WTC11 (cell line): ENCODE measurements at regions not wholly inside any gene's neighbourhood (a gene's known extent, or its start where the extent isn't known, plus 50 kb on each side); places are given as distances from the start of the nearest gene placed in this dataset.

Source experiments
- ATAC-seq: fragments of 200-7000 bp; cut with Tn5 transposase; 2 replicates; pipeline ENCODE4 v1.10.0; 2021; ENCODE audit warnings: mild to moderate bottlenecking, moderate library complexity
- CTCF ChIA-PET: fragments of 300-600 bp; sonication (Branson Sonifier 250); formaldehyde crosslinking; loops from one replicate; lab custom pipeline; 2021; ENCODE audit warnings: antibody characterized with exemption; lab: Charles Lee
- POLR2A ChIA-PET: fragments of 350-600 bp; sonication (Branson Sonifier 250); formaldehyde crosslinking; loops from one replicate; lab custom pipeline; 2021; ENCODE audit warnings: antibody characterized with exemption; lab: Charles Lee
- DNase-seq: peaks from one replicate; pipeline ENCODE4 v3.0.0; 2021; ENCODE audit warnings: low spot score
- H3K27ac Mint-ChIP-seq: 2 replicates; pipeline ENCODE4 v1.8.0; 2021; ENCODE audit warnings: mixed read lengths
- H3K27me3 Mint-ChIP-seq: 2 replicates; pipeline ENCODE4 v1.8.0; 2021; ENCODE audit warnings: low read depth, mild to moderate bottlenecking, moderate library complexity, mixed read lengths
- H3K36me3 Mint-ChIP-seq: 2 replicates; pipeline ENCODE4 v1.8.0; 2021; ENCODE audit warnings: mixed read lengths
- H3K4me1 Mint-ChIP-seq: 2 replicates; pipeline ENCODE4 v1.8.0; 2022; ENCODE audit warnings: mixed read lengths
- H3K4me3 Mint-ChIP-seq: 2 replicates; pipeline ENCODE4 v1.8.0; 2021; ENCODE audit warnings: mild to moderate bottlenecking, moderate library complexity, mixed read lengths
- H3K9me3 Mint-ChIP-seq: 2 replicates; pipeline ENCODE4 v1.8.0; 2021; ENCODE audit warnings: mixed read lengths
- CBFB ChIP-seq: sonication (generic); formaldehyde crosslinking; IDR thresholded peaks from 2 replicates; pipeline ENCODE4 v1.8.1; 2022; ENCODE audit warnings: mild to moderate bottlenecking, low read depth, missing genetic modification reagents
- CREM ChIP-seq: sonication (generic); formaldehyde crosslinking; IDR thresholded peaks from 2 replicates; pipeline ENCODE4 v1.8.1; 2022; ENCODE audit warnings: mild to moderate bottlenecking, missing genetic modification reagents, moderate library complexity
- FOXJ3 ChIP-seq: sonication (generic); formaldehyde crosslinking; IDR thresholded peaks from 2 replicates; pipeline ENCODE4 v1.9.0; 2021; ENCODE audit warnings: missing genetic modification reagents, mild to moderate bottlenecking, borderline replicate concordance
- FOXP1 ChIP-seq: sonication (generic); formaldehyde crosslinking; IDR thresholded peaks from 2 replicates; pipeline ENCODE4 v1.8.0; 2022; ENCODE audit warnings: missing genetic modification reagents, mild to moderate bottlenecking, moderate library complexity, borderline replicate concordance
- GRHL2 ChIP-seq: fragments of 250-450 bp; sonication (Bioruptor Pico); IDR thresholded peaks from 2 replicates; pipeline ENCODE4 v1.8.0; 2022; ENCODE audit warnings: mild to moderate bottlenecking, moderate library complexity; ENCODE audit not compliant: insufficient replicate concordance, severe bottlenecking
- GTF2I ChIP-seq: fragments of 250-450 bp; sonication (Bioruptor Pico); conservative IDR thresholded peaks from 2 replicates; pipeline ENCODE4 v1.4.0; 2021; ENCODE audit warnings: mild to moderate bottlenecking
- HMGA2 ChIP-seq: fragments of 250-450 bp; sonication (Bioruptor Pico); IDR thresholded peaks from 2 replicates; pipeline ENCODE4 v1.4.0; 2021; ENCODE audit warnings: mild to moderate bottlenecking, moderate library complexity
- JAZF1 ChIP-seq: fragments of 250-450 bp; sonication (Bioruptor Pico); IDR thresholded peaks from 2 replicates; pipeline ENCODE4 v1.9.0; 2021; ENCODE audit warnings: moderate library complexity, mild to moderate bottlenecking, inconsistent platforms
- KAT7 ChIP-seq: sonication (generic); formaldehyde crosslinking; IDR thresholded peaks from 2 replicates; pipeline ENCODE4 v1.8.1; 2023; ENCODE audit warnings: missing genetic modification reagents, mild to moderate bottlenecking, borderline replicate concordance
- NR3C1 ChIP-seq: sonication (generic); formaldehyde crosslinking; conservative IDR thresholded peaks from 2 replicates; pipeline ENCODE4 v1.8.1; 2023; ENCODE audit warnings: low read depth, mild to moderate bottlenecking, missing genetic modification reagents
- PRRX2 ChIP-seq: fragments of 250-450 bp; sonication (Bioruptor Pico); IDR thresholded peaks from 2 replicates; pipeline ENCODE4 v1.8.0; 2021; ENCODE audit warnings: mild to moderate bottlenecking
- RELA ChIP-seq: sonication (generic); formaldehyde crosslinking; IDR thresholded peaks from 2 replicates; pipeline ENCODE4 v1.8.1; 2022; ENCODE audit warnings: missing genetic modification reagents, mild to moderate bottlenecking, borderline replicate concordance
- RORB ChIP-seq: fragments of 250-450 bp; sonication (Bioruptor Pico); IDR thresholded peaks from 2 replicates; pipeline ENCODE4 v1.9.0; 2021; ENCODE audit warnings: mild to moderate bottlenecking
- SMAD4 ChIP-seq: sonication (generic); formaldehyde crosslinking; IDR thresholded peaks from 2 replicates; pipeline ENCODE4 v1.8.0; 2022; ENCODE audit warnings: mild to moderate bottlenecking, missing genetic modification reagents
- SP1 ChIP-seq: sonication (generic); formaldehyde crosslinking; conservative IDR thresholded peaks from 2 replicates; pipeline ENCODE4 v1.8.1; 2022; ENCODE audit warnings: missing genetic modification reagents
- TEAD4 ChIP-seq: sonication (generic); formaldehyde crosslinking; IDR thresholded peaks from 2 replicates; pipeline ENCODE4 v1.8.0; 2022; ENCODE audit warnings: mild to moderate bottlenecking, missing genetic modification reagents
- TP53 ChIP-seq: sonication (generic); formaldehyde crosslinking; IDR thresholded peaks from 2 replicates; pipeline ENCODE4 v1.8.1; 2023; ENCODE audit warnings: mild to moderate bottlenecking, missing genetic modification reagents
- ZBTB21 ChIP-seq: sonication (generic); formaldehyde crosslinking; IDR thresholded peaks from 2 replicates; pipeline ENCODE4 v1.8.1; 2023; ENCODE audit warnings: mild to moderate bottlenecking, missing genetic modification reagents, borderline replicate concordance
- ZNF121 ChIP-seq: sonication (generic); formaldehyde crosslinking; IDR thresholded peaks from 2 replicates; pipeline ENCODE4 v1.8.0; 2023; ENCODE audit warnings: missing genetic modification reagents
- ZNF138 ChIP-seq: sonication (generic); formaldehyde crosslinking; conservative IDR thresholded peaks from 2 replicates; pipeline ENCODE4 v1.8.1; 2022; ENCODE audit warnings: mild to moderate bottlenecking, moderate library complexity, missing genetic modification reagents
- ZNF219 ChIP-seq: sonication (generic); formaldehyde crosslinking; IDR thresholded peaks from 2 replicates; pipeline ENCODE4 v1.8.0; 2023; ENCODE audit warnings: missing genetic modification reagents, mild to moderate bottlenecking, borderline replicate concordance
- ZNF396 ChIP-seq: fragments of 250-450 bp; sonication (Bioruptor Pico); IDR thresholded peaks from 2 replicates; pipeline ENCODE4 v1.8.0; 2021; ENCODE audit warnings: mild to moderate bottlenecking, moderate library complexity, borderline replicate concordance
- ZNF416 ChIP-seq: fragments of 250-450 bp; sonication (Bioruptor Pico); IDR thresholded peaks from 2 replicates; pipeline ENCODE4 v1.9.0; 2021; ENCODE audit warnings: mild to moderate bottlenecking, inconsistent platforms
- TF ChIP-seq, protein P1 (sequence below): sonication (generic); formaldehyde crosslinking; IDR thresholded peaks from 2 replicates; pipeline ENCODE4 v1.8.0; 2022; ENCODE audit warnings: mild to moderate bottlenecking, missing genetic modification reagents
- TF ChIP-seq, protein P2 (sequence below): fragments of 250-450 bp; sonication (Bioruptor Pico); IDR thresholded peaks from 2 replicates; pipeline ENCODE4 v1.9.0; 2021; ENCODE audit warnings: mild to moderate bottlenecking
- TF ChIP-seq, protein P3 (sequence below): sonication (generic); formaldehyde crosslinking; conservative IDR thresholded peaks from 2 replicates; pipeline ENCODE4 v1.8.1; 2023; ENCODE audit warnings: mild to moderate bottlenecking, low read depth, missing genetic modification reagents, moderate library complexity
- TF ChIP-seq, protein P4 (sequence below): sonication (generic); formaldehyde crosslinking; IDR thresholded peaks from 2 replicates; pipeline ENCODE4 v1.8.0; 2022; ENCODE audit warnings: mild to moderate bottlenecking, missing genetic modification reagents
- TF ChIP-seq, protein P5 (sequence below): sonication (generic); formaldehyde crosslinking; IDR thresholded peaks from 2 replicates; pipeline ENCODE4 v1.8.1; 2023; ENCODE audit warnings: mild to moderate bottlenecking, missing genetic modification reagents
- TF ChIP-seq, protein P6 (sequence below): fragments of 250-450 bp; sonication (Bioruptor Pico); IDR thresholded peaks from 2 replicates; pipeline ENCODE4 v1.9.0; 2021; ENCODE audit warnings: moderate library complexity, mild to moderate bottlenecking, inconsistent platforms, borderline replicate concordance

DNA sequence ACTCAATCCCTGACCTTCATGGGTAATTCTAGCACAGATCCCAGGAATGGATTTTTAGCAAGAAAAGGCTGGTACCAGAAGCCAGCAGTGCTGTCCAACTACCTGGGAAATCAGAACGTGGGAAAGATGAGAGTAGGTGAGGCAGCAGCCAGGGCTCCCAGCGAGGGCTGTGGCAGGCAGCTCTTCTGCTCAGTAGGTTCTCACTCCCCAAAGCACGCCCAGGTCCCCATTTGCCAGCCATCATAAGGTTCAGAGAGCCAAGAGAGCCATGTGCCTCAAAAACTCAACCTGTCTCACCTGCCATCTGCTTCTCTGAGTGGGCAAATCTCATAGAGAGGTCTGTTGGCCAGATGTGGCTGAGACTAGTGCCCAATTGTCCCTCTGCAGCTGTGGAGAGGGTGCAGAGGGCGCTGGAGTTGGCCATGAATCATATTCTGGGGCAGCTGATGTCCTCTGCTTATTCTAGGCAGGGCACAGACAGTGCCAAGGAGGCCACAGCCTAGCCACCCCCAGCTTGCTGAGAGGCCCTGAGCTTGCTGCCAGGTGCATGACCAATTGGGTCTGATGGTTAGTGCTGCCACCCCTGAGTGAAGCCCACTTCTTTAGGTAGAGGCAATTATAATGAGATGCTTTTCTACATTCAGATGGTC is 81.7 kb upstream of the GATB start:
- Mint-ChIP-seq H3K4me3 (no peak overlapping the region), H3K27ac (no peak overlapping the region), H3K4me1 (peaks cover 9% of the 10 kb centered on the region), H3K27me3 (no peaks in the 10 kb centered on the region; the same call in none of the 2 replicates), H3K9me3 (peaks cover 27% of the 10 kb centered on the region), H3K36me3 (peaks cover 3% of the 10 kb centered on the region)
- DNase-seq: no peak
- ChIA-PET CTCF (no interaction called here), POLR2A (no interaction called here)
- ATAC-seq: no peak
- no peak for TF ChIP-seq FOXJ3 (CRISPR knock-in tag)
- no peak for TF ChIP-seq ZNF138 (CRISPR knock-in tag)
- TF ChIP-seq, protein P1, sequence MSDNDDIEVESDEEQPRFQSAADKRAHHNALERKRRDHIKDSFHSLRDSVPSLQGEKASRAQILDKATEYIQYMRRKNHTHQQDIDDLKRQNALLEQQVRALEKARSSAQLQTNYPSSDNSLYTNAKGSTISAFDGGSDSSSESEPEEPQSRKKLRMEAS (CRISPR knock-in tag): no peak
- no peak for TF ChIP-seq TEAD4 (CRISPR knock-in tag)
- TF ChIP-seq CREM (CRISPR knock-in tag): no peak
- TF ChIP-seq SP1 (CRISPR knock-in tag): no peak
- TF ChIP-seq ZNF396 (CRISPR knock-in tag): no peak
- no peak for TF ChIP-seq ZNF416 (CRISPR knock-in tag)
- TF ChIP-seq GRHL2 (CRISPR knock-in tag): no peak
- TF ChIP-seq ZNF219 (CRISPR knock-in tag): no peak
- no peak for TF ChIP-seq TP53
- no peak for TF ChIP-seq ZBTB21 (CRISPR knock-in tag)
- no peak for TF ChIP-seq RELA (CRISPR knock-in tag)
- TF ChIP-seq, protein P2, sequence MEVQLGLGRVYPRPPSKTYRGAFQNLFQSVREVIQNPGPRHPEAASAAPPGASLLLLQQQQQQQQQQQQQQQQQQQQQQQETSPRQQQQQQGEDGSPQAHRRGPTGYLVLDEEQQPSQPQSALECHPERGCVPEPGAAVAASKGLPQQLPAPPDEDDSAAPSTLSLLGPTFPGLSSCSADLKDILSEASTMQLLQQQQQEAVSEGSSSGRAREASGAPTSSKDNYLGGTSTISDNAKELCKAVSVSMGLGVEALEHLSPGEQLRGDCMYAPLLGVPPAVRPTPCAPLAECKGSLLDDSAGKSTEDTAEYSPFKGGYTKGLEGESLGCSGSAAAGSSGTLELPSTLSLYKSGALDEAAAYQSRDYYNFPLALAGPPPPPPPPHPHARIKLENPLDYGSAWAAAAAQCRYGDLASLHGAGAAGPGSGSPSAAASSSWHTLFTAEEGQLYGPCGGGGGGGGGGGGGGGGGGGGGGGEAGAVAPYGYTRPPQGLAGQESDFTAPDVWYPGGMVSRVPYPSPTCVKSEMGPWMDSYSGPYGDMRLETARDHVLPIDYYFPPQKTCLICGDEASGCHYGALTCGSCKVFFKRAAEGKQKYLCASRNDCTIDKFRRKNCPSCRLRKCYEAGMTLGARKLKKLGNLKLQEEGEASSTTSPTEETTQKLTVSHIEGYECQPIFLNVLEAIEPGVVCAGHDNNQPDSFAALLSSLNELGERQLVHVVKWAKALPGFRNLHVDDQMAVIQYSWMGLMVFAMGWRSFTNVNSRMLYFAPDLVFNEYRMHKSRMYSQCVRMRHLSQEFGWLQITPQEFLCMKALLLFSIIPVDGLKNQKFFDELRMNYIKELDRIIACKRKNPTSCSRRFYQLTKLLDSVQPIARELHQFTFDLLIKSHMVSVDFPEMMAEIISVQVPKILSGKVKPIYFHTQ (CRISPR knock-in tag): no peak
- TF ChIP-seq, protein P3, sequence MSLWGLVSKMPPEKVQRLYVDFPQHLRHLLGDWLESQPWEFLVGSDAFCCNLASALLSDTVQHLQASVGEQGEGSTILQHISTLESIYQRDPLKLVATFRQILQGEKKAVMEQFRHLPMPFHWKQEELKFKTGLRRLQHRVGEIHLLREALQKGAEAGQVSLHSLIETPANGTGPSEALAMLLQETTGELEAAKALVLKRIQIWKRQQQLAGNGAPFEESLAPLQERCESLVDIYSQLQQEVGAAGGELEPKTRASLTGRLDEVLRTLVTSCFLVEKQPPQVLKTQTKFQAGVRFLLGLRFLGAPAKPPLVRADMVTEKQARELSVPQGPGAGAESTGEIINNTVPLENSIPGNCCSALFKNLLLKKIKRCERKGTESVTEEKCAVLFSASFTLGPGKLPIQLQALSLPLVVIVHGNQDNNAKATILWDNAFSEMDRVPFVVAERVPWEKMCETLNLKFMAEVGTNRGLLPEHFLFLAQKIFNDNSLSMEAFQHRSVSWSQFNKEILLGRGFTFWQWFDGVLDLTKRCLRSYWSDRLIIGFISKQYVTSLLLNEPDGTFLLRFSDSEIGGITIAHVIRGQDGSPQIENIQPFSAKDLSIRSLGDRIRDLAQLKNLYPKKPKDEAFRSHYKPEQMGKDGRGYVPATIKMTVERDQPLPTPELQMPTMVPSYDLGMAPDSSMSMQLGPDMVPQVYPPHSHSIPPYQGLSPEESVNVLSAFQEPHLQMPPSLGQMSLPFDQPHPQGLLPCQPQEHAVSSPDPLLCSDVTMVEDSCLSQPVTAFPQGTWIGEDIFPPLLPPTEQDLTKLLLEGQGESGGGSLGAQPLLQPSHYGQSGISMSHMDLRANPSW (CRISPR knock-in tag): no peak
- no peak for TF ChIP-seq PRRX2 (CRISPR knock-in tag)
- TF ChIP-seq NR3C1 (CRISPR knock-in tag): no peak
- TF ChIP-seq, protein P4, sequence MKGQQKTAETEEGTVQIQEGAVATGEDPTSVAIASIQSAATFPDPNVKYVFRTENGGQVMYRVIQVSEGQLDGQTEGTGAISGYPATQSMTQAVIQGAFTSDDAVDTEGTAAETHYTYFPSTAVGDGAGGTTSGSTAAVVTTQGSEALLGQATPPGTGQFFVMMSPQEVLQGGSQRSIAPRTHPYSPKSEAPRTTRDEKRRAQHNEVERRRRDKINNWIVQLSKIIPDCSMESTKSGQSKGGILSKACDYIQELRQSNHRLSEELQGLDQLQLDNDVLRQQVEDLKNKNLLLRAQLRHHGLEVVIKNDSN: no peak
- TF ChIP-seq ZNF121 (CRISPR knock-in tag): no peak
- no peak for TF ChIP-seq CBFB (CRISPR knock-in tag)

DNA sequence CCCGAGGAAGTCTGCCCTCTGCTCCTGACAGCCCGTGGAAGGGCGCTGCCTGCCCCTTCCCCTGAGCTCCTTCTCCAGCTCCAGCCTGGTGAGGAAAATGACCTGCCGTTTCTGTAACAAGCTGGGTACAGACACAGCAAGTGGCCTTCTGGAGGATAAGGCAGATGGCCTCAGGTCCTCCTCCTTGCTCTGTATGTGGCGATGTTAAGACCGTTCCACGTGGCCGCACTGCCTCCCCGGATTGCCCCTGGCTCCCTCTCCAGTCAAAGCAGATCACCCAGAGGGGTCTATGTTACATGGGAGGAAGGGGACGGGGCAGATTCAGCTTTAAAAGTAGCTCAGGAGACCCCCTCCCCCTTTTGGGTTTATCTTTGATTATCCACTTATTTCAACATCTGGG is 80.3 kb upstream of the GATB start:
- Mint-ChIP-seq H3K27me3 (no peaks in the 10 kb centered on the region; the same call in none of the 2 replicates), H3K4me1 (peaks cover 9% of the 10 kb centered on the region)
- CTCF ChIA-PET: no interaction called here
- TF ChIP-seq HMGA2: no peak
- no peak for TF ChIP-seq FOXP1
- no peak for TF ChIP-seq RORB (CRISPR knock-in tag)
- no peak for TF ChIP-seq SMAD4 (CRISPR knock-in tag)
- no peak for TF ChIP-seq KAT7 (CRISPR knock-in tag)
- TF ChIP-seq, protein P5, sequence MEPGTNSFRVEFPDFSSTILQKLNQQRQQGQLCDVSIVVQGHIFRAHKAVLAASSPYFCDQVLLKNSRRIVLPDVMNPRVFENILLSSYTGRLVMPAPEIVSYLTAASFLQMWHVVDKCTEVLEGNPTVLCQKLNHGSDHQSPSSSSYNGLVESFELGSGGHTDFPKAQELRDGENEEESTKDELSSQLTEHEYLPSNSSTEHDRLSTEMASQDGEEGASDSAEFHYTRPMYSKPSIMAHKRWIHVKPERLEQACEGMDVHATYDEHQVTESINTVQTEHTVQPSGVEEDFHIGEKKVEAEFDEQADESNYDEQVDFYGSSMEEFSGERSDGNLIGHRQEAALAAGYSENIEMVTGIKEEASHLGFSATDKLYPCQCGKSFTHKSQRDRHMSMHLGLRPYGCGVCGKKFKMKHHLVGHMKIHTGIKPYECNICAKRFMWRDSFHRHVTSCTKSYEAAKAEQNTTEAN (CRISPR knock-in tag): no peak
- TF ChIP-seq JAZF1 (CRISPR knock-in tag): no peak
- TF ChIP-seq GTF2I (CRISPR knock-in tag): no peak
- no peak for TF ChIP-seq RELA (CRISPR knock-in tag)
- TF ChIP-seq, protein P1 (CRISPR knock-in tag): no peak
- TF ChIP-seq, protein P6, sequence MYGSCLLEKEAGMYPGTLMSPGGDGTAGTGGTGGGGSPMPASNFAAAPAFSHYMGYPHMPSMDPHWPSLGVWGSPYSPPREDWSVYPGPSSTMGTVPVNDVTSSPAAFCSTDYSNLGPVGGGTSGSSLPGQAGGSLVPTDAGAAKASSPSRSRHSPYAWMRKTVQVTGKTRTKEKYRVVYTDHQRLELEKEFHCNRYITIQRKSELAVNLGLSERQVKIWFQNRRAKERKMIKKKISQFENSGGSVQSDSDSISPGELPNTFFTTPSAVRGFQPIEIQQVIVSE (CRISPR knock-in tag): no peak

More for the DNA sequence above, 80.3 kb upstream of the GATB start:
- Mint-ChIP-seq H3K4me3 (no peak overlapping the region), H3K36me3 (peaks cover 3% of the 10 kb centered on the region), H3K27ac (no peak overlapping the region), H3K9me3 (peaks cover 31% of the 10 kb centered on the region)
- POLR2A ChIA-PET: no interaction called here
- no peak for ATAC-seq
- no peak for DNase-seq
